ENCODE measurements at regions not wholly inside any gene's neighbourhood (a gene's known extent, or its start where the extent isn't known, plus 50 kb on each side); places are given as distances from the start of the nearest gene placed in this dataset.

GRCh38 chr18:14937271-14937670 lies 189.3 kb downstream of the ANKRD30B start:
- TF ChIP-seq CTCF (IDR thresholded peaks at IDR 0.05) (no peak), POLR2AphosphoS5 (IDR thresholded peaks at IDR 0.05) (no peak)
